SK-N-SH (cell line): ENCODE measurements at regions not wholly inside any gene's neighbourhood (a gene's known extent, or its start where the extent isn't known, plus 50 kb on each side); places are given as distances from the start of the nearest gene placed in this dataset.
A peak's percentile ranks its signal among the peaks of the same experiment; 100 is the strongest.

Source experiments
- CTCF ChIA-PET: fragments of 300-600, 350-600 bp; formaldehyde crosslinking; extraction: SDS; loops from one replicate; lab custom pipeline; 2021; lab: Yijun Ruan, JAX
- POLR2A ChIA-PET: fragments of 350-600 bp; sonication (Branson Sonifier 250); formaldehyde crosslinking; extraction: SDS; loops from one replicate; lab custom pipeline; 2020; ENCODE audit warnings: antibody characterized with exemption, inconsistent platforms; lab: Yijun Ruan, JAX
- DNase-seq: peaks from one replicate; pipeline ENCODE4 v3.0.0; 2012
- H2AFZ ChIP-seq: fragments of 200-600 bp; sonication (generic); 2 replicates; pipeline ENCODE4 v1.8.1; 2016; ENCODE audit warnings: antibody characterized with exemption, mild to moderate bottlenecking, low read depth
- H3F3A ChIP-seq: fragments of 200-600 bp; sonication (generic); replicated peaks from 2 replicates; pipeline ENCODE3; 2016; ENCODE audit warnings: antibody characterized with exemption, mild to moderate bottlenecking; ENCODE audit not compliant: insufficient read depth
- H3K27ac ChIP-seq, 2 experiments: fragments of 200-500 bp in 1 of 2; fragments of 200-600 bp in 1 of 2; sonication (Bioruptor generic) in 1 of 2; sonication (generic), shearing (Covaris generic) in 1 of 2; 2 replicates each; pipeline versions ENCODE4 v1.5.1 to v1.6.1; 2014 to 2016; ENCODE audit warnings: low read depth in 2 of 2, inconsistent platforms in 1 of 2, low read length in 1 of 2, mild to moderate bottlenecking in 1 of 2, mixed read lengths in 1 of 2
- H3K27me3 ChIP-seq: fragments of 200-600 bp; sonication (generic), shearing (Covaris generic); 2 replicates; pipeline ENCODE4 v1.6.1; 2016; ENCODE audit warnings: mixed run types; ENCODE audit not compliant: insufficient read depth
- H3K36me3 ChIP-seq, 2 experiments: fragments of 200-500 bp in 1 of 2; fragments of 200-600 bp in 1 of 2; sonication (Bioruptor generic) in 1 of 2; sonication (generic) in 1 of 2; replicated peaks in 1 of 2; 2 replicates each; pipeline versions ENCODE3 to v1.5.1; 2014 to 2016; ENCODE audit warnings: low read length in 1 of 2, mild to moderate bottlenecking in 1 of 2; ENCODE audit not compliant: insufficient read depth in 2 of 2, control insufficient read depth in 1 of 2
- H3K4me1 ChIP-seq, 2 experiments: fragments of 200-500 bp in 1 of 2; fragments of 200-600 bp in 1 of 2; sonication (Bioruptor generic) in 1 of 2; sonication (generic), shearing (Covaris generic) in 1 of 2; 2 replicates each; pipeline versions ENCODE4 v1.5.1 to v1.6.1; 2014 to 2016; ENCODE audit warnings: low read depth in 1 of 2, low read length in 1 of 2, mixed run types in 1 of 2; ENCODE audit not compliant: insufficient read depth in 2 of 2, control insufficient read depth in 1 of 2
- H3K4me2 ChIP-seq: fragments of 200-600 bp; sonication (generic), shearing (Covaris generic); 2 replicates; pipeline ENCODE4 v1.6.1; 2017; ENCODE audit warnings: mixed run types
- H3K4me3 ChIP-seq, 2 experiments: fragments of 200-500 bp in 1 of 2; fragments of 200-600 bp in 1 of 2; sonication (Bioruptor generic) in 1 of 2; sonication (generic), shearing (Covaris generic) in 1 of 2; 2 replicates each; pipeline versions ENCODE4 v1.5.1 to v1.8.1; 2014 to 2016; ENCODE audit warnings: low read depth in 2 of 2, inconsistent platforms in 1 of 2, low read length in 1 of 2, mild to moderate bottlenecking in 1 of 2, mixed read lengths in 1 of 2, moderate library complexity in 1 of 2
- H3K79me2 ChIP-seq: fragments of 200-600 bp; sonication (generic); 2 replicates; pipeline ENCODE4 v1.8.1; 2017; ENCODE audit warnings: mild to moderate bottlenecking; ENCODE audit not compliant: insufficient read depth
- H3K9ac ChIP-seq: fragments of 200-600 bp; sonication (generic); 2 replicates; pipeline ENCODE4 v1.6.1; 2017; ENCODE audit warnings: mixed run types
- H3K9me2 ChIP-seq: fragments of 200-600 bp; sonication (generic); 2 replicates; pipeline ENCODE4 v1.6.1; 2017; ENCODE audit warnings: mixed run types
- H3K9me3 ChIP-seq: fragments of 200-600 bp; sonication (generic); 2 replicates; pipeline ENCODE4 v1.6.1; 2017; ENCODE audit warnings: mixed run types, mild to moderate bottlenecking, moderate library complexity
- H4K20me1 ChIP-seq: fragments of 200-600 bp; sonication (generic); 2 replicates; pipeline ENCODE4 v1.6.1; 2017; ENCODE audit warnings: mild to moderate bottlenecking, mixed run types; ENCODE audit not compliant: insufficient read depth
- CHD2 ChIP-seq: fragments of 150-350 bp; IDR thresholded peaks from 2 replicates; pipeline ENCODE4 v1.6.1; 2018; ENCODE audit warnings: low read length; ENCODE audit not compliant: partially characterized antibody
- CTCF ChIP-seq: fragments of 200-600 bp; sonication (generic); IDR thresholded peaks from 2 replicates; pipeline ENCODE4 v1.6.1; 2017; ENCODE audit warnings: antibody characterized with exemption, mild to moderate bottlenecking, moderate library complexity
- IRF3 ChIP-seq: fragments of 150-350 bp; IDR thresholded peaks from 2 replicates; pipeline ENCODE4 v1.6.1; 2016; ENCODE audit warnings: mild to moderate bottlenecking, low read depth, low read length
- NFIC ChIP-seq: IDR thresholded peaks from 2 replicates; pipeline ENCODE4 v1.4.0; 2012; ENCODE audit warnings: borderline replicate concordance
- NRF1 ChIP-seq: IDR thresholded peaks from 2 replicates; pipeline ENCODE4 v1.6.1; 2012; ENCODE audit warnings: low read depth, mild to moderate bottlenecking, low read length
- RXRA ChIP-seq: IDR thresholded peaks from 2 replicates; pipeline ENCODE4 v1.4.0; 2012; ENCODE audit warnings: low read depth, mild to moderate bottlenecking, borderline replicate concordance
- WGBS: methylation state at CpG from one replicate; pipeline ENCODE4 v1.1.6; 2017; ENCODE audit warnings: low lambda C conversion rate; 5-methylcytosine and 5-hydroxymethylcytosine counted together

- H3F3A ChIP-seq: no peaks in the 10 kb centered on the region
- H3K79me2 ChIP-seq: no peaks in the 10 kb centered on the region
- no peak overlapping the region for H3K4me3 ChIP-seq
- H2AFZ ChIP-seq: no peak overlapping the region
- H3K27me3 ChIP-seq: no peaks in the 10 kb centered on the region
- no peaks in the 10 kb centered on the region for H3K36me3 ChIP-seq
- H3K4me2 ChIP-seq: no peak overlapping the region
- H3K9ac ChIP-seq: no peak overlapping the region
- H3K9me3 ChIP-seq: no peaks in the 10 kb centered on the region
- no peak overlapping the region for H3K27ac ChIP-seq
- no peak for TF ChIP-seq CHD2
- TF ChIP-seq CTCF: no peak
- TF ChIP-seq IRF3: no peak
- no peak for TF ChIP-seq NRF1
- no peak for TF ChIP-seq NFIC
- H4K20me1 ChIP-seq: no peaks in the 10 kb centered on the region
- WGBS: 37% methylated on average over 13 of the region's 17 CpGs
- no peak for DNase-seq
- no peaks in the 10 kb centered on the region for H3K4me1 ChIP-seq
- POLR2A ChIA-PET: no interaction called here
- CTCF ChIA-PET: no interaction called here
- H3K9me2 ChIP-seq: no peaks in the 10 kb centered on the region
These were observed 192.5 kb upstream of the PPP2R2D start for GRCh38 chr10:131708225-131708880.

- CTCF ChIA-PET: interaction anchor here (1.0 kb wide), 1 partner anchor 13 kb away, joined by 3 read pairs; no protein-coding TSS in a partner anchor
These were observed 190.5 kb upstream of the PPP2R2D start for GRCh38 chr10:131710142-131710861.

More at GRCh38 chr10:131710142-131710861, 190.5 kb upstream of the PPP2R2D start:
- no peak overlapping the region for H3K4me3 ChIP-seq
- H4K20me1 ChIP-seq: no peaks in the 10 kb centered on the region
- POLR2A ChIA-PET: no interaction called here
- TF ChIP-seq RXRA (no peak), CTCF (no peak)
- H3K9ac ChIP-seq: no peak overlapping the region
- H3K36me3 ChIP-seq: no peaks in the 10 kb centered on the region
- H3K4me1 ChIP-seq: no peaks in the 10 kb centered on the region
- no peak overlapping the region for H3K27ac ChIP-seq
- no peak overlapping the region for H3K4me2 ChIP-seq
- H3F3A ChIP-seq: no peaks in the 10 kb centered on the region
- peak; percentile 13 for DNase-seq
- no peaks in the 10 kb centered on the region for H3K9me2 ChIP-seq
- H3K79me2 ChIP-seq: no peaks in the 10 kb centered on the region
- WGBS: 55% methylated on average over 8 of the region's 17 CpGs
- no peaks in the 10 kb centered on the region for H3K27me3 ChIP-seq
- no peaks in the 10 kb centered on the region for H3K9me3 ChIP-seq
- H2AFZ ChIP-seq: no peak overlapping the region
